SU-DHL-6 (cell line): ENCODE measurements at regions not wholly inside any gene's neighbourhood (a gene's known extent, or its start where the extent isn't known, plus 50 kb on each side); places are given as distances from the start of the nearest gene placed in this dataset.

Source experiments
- H2AFZ ChIP-seq: fragments of 200-600 bp; sonication (generic); 2 replicates; pipeline ENCODE4 v1.6.1; 2014; ENCODE audit warnings: low read depth, mild to moderate bottlenecking, moderate library complexity, mixed read lengths, antibody characterized with exemption, low read length; ENCODE audit not compliant: severe bottlenecking
- H3F3A ChIP-seq: fragments of 200-600 bp; shearing (Covaris generic); 2 replicates; pipeline ENCODE4 v1.6.0; 2016; ENCODE audit warnings: antibody characterized with exemption, mild to moderate bottlenecking; ENCODE audit not compliant: insufficient read depth
- H3K27ac ChIP-seq: fragments of 200-600 bp; sonication (generic); 2 replicates; pipeline ENCODE4 v1.5.1; 2016; ENCODE audit warnings: low read depth, mild to moderate bottlenecking, low read length, moderate library complexity, mixed read lengths
- H3K27me3 ChIP-seq: fragments of 200-600 bp; sonication (generic), shearing (Covaris generic); 2 replicates; pipeline ENCODE4 v1.6.0; 2014; ENCODE audit warnings: mild to moderate bottlenecking, low read length
- H3K36me3 ChIP-seq: fragments of 200-600 bp; sonication (generic); 2 replicates; pipeline ENCODE4 v1.6.1; 2014; ENCODE audit warnings: mild to moderate bottlenecking, low read length, mixed read lengths
- H3K4me2 ChIP-seq: fragments of 300-600, 200-600 bp; shearing (Covaris generic), sonication (generic); 2 replicates; pipeline ENCODE4 v1.6.0; 2014; ENCODE audit warnings: low read length, low read depth, mild to moderate bottlenecking; ENCODE audit not compliant: poor library complexity, severe bottlenecking
- H3K4me3 ChIP-seq: fragments of 200-600 bp; sonication (generic); 2 replicates; pipeline ENCODE4 v1.5.1; 2014; ENCODE audit warnings: antibody characterized with exemption, low read length, mild to moderate bottlenecking, mixed read lengths; ENCODE audit not compliant: insufficient read depth, poor library complexity, severe bottlenecking
- H3K79me2 ChIP-seq: fragments of 200-600 bp; sonication (generic); 2 replicates; pipeline ENCODE4 v1.6.1; 2014; ENCODE audit warnings: mild to moderate bottlenecking, low read length, moderate library complexity; ENCODE audit not compliant: insufficient read depth
- H3K9ac ChIP-seq: fragments of 200-600 bp; sonication (generic); 2 replicates; pipeline ENCODE4 v1.7.0; 2014; ENCODE audit warnings: mild to moderate bottlenecking, low read length
- H3K9me2 ChIP-seq: fragments of 200-600 bp; sonication (generic); replicated peaks from 2 replicates; pipeline ENCODE4 v1.6.1; 2014; ENCODE audit warnings: low read length; ENCODE audit not compliant: insufficient read depth
- H3K9me3 ChIP-seq: fragments of 200-600 bp; sonication (generic); 2 replicates; pipeline ENCODE4 v1.6.1; 2014; ENCODE audit warnings: low read length, mixed read lengths; ENCODE audit not compliant: insufficient read depth
- H4K20me1 ChIP-seq: fragments of 200-600 bp; sonication (generic); 2 replicates; pipeline ENCODE4 v1.6.1; 2014; ENCODE audit warnings: low read depth, mild to moderate bottlenecking, antibody characterized with exemption, low read length, moderate library complexity, mixed read lengths
- EZH2phosphoT487 ChIP-seq: fragments of 200-600 bp; sonication (generic), shearing (Covaris generic); conservative IDR thresholded peaks from 2 replicates; pipeline ENCODE4 v1.6.1; 2018; ENCODE audit warnings: mild to moderate bottlenecking, antibody characterized with exemption, low read length, moderate library complexity, mixed read lengths
- TF ChIP-seq, protein P1 (sequence below): fragments of 200-600 bp; sonication (generic); IDR thresholded peaks from one replicate; pipeline ENCODE4 v1.5.1; 2017; ENCODE audit warnings: antibody characterized with exemption, mild to moderate bottlenecking, low read length, moderate library complexity; ENCODE audit not compliant: insufficient read depth, poor library complexity, severe bottlenecking

DNA sequence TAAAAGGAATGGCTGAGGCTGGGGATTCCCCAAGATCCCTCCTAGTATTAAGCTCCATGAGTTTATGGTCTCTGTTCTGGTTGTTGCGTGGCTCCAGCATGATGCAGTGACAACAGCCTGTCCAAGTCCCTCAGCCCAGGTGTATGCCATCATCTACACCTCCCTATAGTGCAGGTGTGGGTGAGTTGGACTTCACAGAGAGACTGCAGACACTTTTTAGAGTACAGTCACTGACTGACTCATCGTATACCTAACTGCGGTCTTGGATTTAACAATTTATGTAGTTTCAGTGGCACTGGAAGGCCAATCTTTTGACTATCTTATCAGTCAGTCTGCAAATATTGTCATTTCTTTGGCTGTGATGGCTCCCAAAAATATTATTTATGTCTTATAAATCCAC lies 415.0 kb downstream of the TMX3 start:
- Histone ChIP-seq H3K27ac (no peak overlapping the region), H3F3A (no peaks in the 10 kb centered on the region), H3K4me3 (no peak overlapping the region), H2AFZ (no peak overlapping the region), H3K4me2 (no peak overlapping the region), H3K9me3 (no peaks in the 10 kb centered on the region), H3K9me2 (no peaks in the 10 kb centered on the region), H3K9ac (no peak overlapping the region), H3K36me3 (no peaks in the 10 kb centered on the region), H3K79me2 (no peaks in the 10 kb centered on the region), H4K20me1 (no peaks in the 10 kb centered on the region), H3K27me3 (no peaks in the 10 kb centered on the region)
- TF ChIP-seq EZH2phosphoT487: no peak
- TF ChIP-seq, protein P1, sequence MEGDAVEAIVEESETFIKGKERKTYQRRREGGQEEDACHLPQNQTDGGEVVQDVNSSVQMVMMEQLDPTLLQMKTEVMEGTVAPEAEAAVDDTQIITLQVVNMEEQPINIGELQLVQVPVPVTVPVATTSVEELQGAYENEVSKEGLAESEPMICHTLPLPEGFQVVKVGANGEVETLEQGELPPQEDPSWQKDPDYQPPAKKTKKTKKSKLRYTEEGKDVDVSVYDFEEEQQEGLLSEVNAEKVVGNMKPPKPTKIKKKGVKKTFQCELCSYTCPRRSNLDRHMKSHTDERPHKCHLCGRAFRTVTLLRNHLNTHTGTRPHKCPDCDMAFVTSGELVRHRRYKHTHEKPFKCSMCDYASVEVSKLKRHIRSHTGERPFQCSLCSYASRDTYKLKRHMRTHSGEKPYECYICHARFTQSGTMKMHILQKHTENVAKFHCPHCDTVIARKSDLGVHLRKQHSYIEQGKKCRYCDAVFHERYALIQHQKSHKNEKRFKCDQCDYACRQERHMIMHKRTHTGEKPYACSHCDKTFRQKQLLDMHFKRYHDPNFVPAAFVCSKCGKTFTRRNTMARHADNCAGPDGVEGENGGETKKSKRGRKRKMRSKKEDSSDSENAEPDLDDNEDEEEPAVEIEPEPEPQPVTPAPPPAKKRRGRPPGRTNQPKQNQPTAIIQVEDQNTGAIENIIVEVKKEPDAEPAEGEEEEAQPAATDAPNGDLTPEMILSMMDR: no peak

DNA sequence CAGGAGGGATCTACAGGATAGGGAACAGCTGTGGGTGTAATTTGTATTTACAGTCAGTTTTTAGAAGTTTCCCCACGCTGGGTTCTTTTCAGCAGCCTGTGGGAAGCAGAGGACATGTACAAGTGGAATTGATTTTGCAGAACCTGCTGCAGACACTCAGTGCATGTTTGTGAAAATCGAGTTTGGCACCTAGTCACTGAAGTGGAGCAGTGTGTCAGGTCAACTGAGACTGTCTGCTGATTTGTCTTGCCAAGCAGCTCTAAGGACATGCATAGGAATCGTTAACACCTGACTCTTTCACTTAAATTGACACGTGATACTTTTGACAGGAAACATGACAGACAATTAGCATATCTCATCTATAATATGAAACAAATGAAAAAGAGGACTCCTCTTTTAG lies 416.6 kb downstream of the TMX3 start:
- Histone ChIP-seq H2AFZ (no peak overlapping the region), H3K27ac (no peak overlapping the region), H3K9me2 (no peaks in the 10 kb centered on the region), H3F3A (no peaks in the 10 kb centered on the region), H3K79me2 (no peaks in the 10 kb centered on the region), H3K36me3 (no peaks in the 10 kb centered on the region), H3K9ac (no peak overlapping the region), H3K27me3 (no peaks in the 10 kb centered on the region), H3K4me2 (no peak overlapping the region), H3K9me3 (no peaks in the 10 kb centered on the region), H4K20me1 (no peaks in the 10 kb centered on the region), H3K4me3 (no peak overlapping the region)
- TF ChIP-seq EZH2phosphoT487: no peak
- TF ChIP-seq, protein P1: no peak

DNA sequence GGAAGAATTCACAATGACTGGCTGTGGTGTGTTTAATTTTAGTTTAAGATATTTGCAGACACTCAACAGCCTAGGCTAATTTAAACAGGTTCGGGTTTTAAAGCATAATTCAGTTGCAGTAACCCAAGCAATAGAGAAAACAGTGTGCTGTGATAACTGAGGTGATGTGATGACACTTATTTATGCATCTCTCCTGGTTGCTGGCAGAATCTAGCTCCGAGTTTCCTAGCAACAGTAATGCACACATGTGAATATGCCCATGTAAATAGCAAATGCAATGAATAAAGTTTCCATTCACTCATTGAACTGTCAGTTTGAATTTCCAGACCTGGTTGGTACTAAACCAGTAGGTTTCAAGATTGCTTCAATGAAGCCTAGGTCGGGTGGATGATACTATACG lies 426.5 kb downstream of the TMX3 start:
- no peak overlapping the region for H2AFZ ChIP-seq
- H3K36me3 ChIP-seq: no peaks in the 10 kb centered on the region
- no peaks in the 10 kb centered on the region for H4K20me1 ChIP-seq
- no peak overlapping the region for H3K4me3 ChIP-seq
- no peaks in the 10 kb centered on the region for H3F3A ChIP-seq
- H3K9ac ChIP-seq: no peak overlapping the region
- no peaks in the 10 kb centered on the region for H3K27me3 ChIP-seq
- no peak overlapping the region for H3K27ac ChIP-seq
- H3K9me3 ChIP-seq: no peaks in the 10 kb centered on the region
- H3K4me2 ChIP-seq: no peak overlapping the region
- no peaks in the 10 kb centered on the region; the same call in 1 of the 2 replicates for H3K9me2 ChIP-seq
- H3K79me2 ChIP-seq: no peaks in the 10 kb centered on the region
- TF ChIP-seq EZH2phosphoT487: no peak

DNA sequence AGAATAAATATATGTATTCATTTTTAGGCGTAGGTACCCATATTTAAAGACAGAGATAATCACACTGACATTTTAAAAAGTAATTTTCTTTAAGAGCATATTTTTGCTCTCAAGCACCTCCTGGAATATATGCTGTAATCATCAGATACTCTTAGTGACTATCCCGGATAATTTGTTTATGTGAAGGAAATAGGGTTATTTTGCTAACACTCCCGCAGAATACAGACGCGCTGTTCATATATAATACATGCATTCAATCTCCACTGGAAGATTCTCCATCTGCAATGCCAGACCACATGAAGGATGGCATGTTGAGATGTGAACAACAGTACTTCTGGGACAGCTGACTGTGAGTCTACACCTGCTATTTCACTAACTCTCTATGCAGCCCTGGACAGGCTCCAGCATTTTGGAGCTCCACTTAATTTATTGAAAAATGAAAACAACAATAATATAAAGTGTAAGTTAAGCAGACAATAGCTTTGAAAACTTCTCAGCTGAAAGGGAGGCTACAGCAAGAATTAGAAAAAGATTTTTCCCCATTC lies 430.6 kb downstream of the TMX3 start:
- TF ChIP-seq, protein P1: no peak
- TF ChIP-seq EZH2phosphoT487: no peak
- no peaks in the 10 kb centered on the region for H3K79me2 ChIP-seq

More for the DNA sequence above, 430.6 kb downstream of the TMX3 start:
- Histone ChIP-seq H3K27me3 (no peaks in the 10 kb centered on the region), H4K20me1 (no peaks in the 10 kb centered on the region), H3K9ac (no peak overlapping the region), H3K27ac (no peak overlapping the region), H3K9me2 (no peaks in the 10 kb centered on the region), H3K9me3 (no peaks in the 10 kb centered on the region), H2AFZ (no peak overlapping the region), H3F3A (no peaks in the 10 kb centered on the region), H3K4me3 (no peak overlapping the region), H3K36me3 (no peaks in the 10 kb centered on the region), H3K4me2 (no peak overlapping the region)
